K562 (cell line): ENCODE measurements at regions not wholly inside any gene's neighbourhood (a gene's known extent, or its start where the extent isn't known, plus 50 kb on each side); places are given as distances from the start of the nearest gene placed in this dataset.
A peak's percentile ranks its signal among the peaks of the same experiment; 100 is the strongest.

Experiments used
- ATAC-seq: fragments of 200-7000 bp; cut with Tn5 transposase; 3 replicates; pipeline ENCODE4 v1.9.1; 2020; ENCODE audit warnings: moderate library complexity
- BruUV-seq: library from RNA; stranded (reverse); fragments of 400-500 nt; replicated peaks from 2 replicates; lab custom pipeline; 2021; lab: Mats Ljungman, UMichigan
- CTCF ChIA-PET: fragments of 300-600 bp; formaldehyde crosslinking; extraction: SDS; loops from one replicate; lab custom pipeline; 2021; ENCODE audit warnings: low intra/inter-chr PET ratio; lab: Yijun Ruan, JAX
- POLR2A ChIA-PET: fragments of 300-600, 350-650 bp; sonication (Branson Sonifier 250); formaldehyde crosslinking; extraction: SDS; loops from one replicate; lab custom pipeline; 2021; ENCODE audit warnings: antibody characterized with exemption, inconsistent platforms; lab: Yijun Ruan, JAX
- DNase-seq, 4 experiments: peaks; one replicate each; pipeline versions ENCODE4 v3.0.0 to v3.0.0-alpha.2; 2011 to 2018; ENCODE audit warnings: low spot score in 3 of 4, mixed read lengths in 3 of 4; ENCODE audit errors: extremely low read depth in 1 of 4
- FAIRE-seq: peaks from 2 replicates; lab custom pipeline; 2011; peaks lifted over from hg19 to GRCh38; lab: Jason Lieb, UNC
- H2AFZ ChIP-seq: 2 replicates; pipeline ENCODE4 v1.6.0; 2011; ENCODE audit warnings: low read depth, low read length, control low read depth, inconsistent platforms
- H3K27ac ChIP-seq: fragments of 200-600 bp; 3 replicates; pipeline ENCODE4 v1.8.0; 2011; ENCODE audit warnings: low read depth, mild to moderate bottlenecking, control low read depth, inconsistent platforms, low read length, moderate library complexity, mixed read lengths; ENCODE audit errors: extremely low read depth
- H3K27me3 ChIP-seq, 2 experiments: fragments of 300-600 bp in 1 of 2; 2 replicates in 1 of 2; 3 replicates in 1 of 2; pipeline versions ENCODE4 v1.6.0 to v1.8.0; 2011; ENCODE audit warnings: inconsistent platforms in 2 of 2, low read length in 2 of 2, mild to moderate bottlenecking in 1 of 2, mixed read lengths in 1 of 2, moderate library complexity in 1 of 2; ENCODE audit not compliant: control insufficient read depth in 2 of 2, insufficient read depth in 2 of 2
- H3K36me3 ChIP-seq: fragments of 300-600 bp; 3 replicates; pipeline ENCODE4 v1.8.0; 2011; ENCODE audit warnings: mild to moderate bottlenecking, low read length, inconsistent platforms; ENCODE audit not compliant: control insufficient read depth, insufficient read depth
- H3K4me1 ChIP-seq, 2 experiments: fragments of 200-600 bp in 1 of 2; replicated peaks in 1 of 2; 2 replicates in 1 of 2; 3 replicates in 1 of 2; pipeline versions ENCODE4 v1.5.1 to v1.8.0; 2011; ENCODE audit warnings: inconsistent platforms in 2 of 2, low read length in 2 of 2, mild to moderate bottlenecking in 1 of 2, mixed read lengths in 1 of 2, moderate library complexity in 1 of 2; ENCODE audit not compliant: control insufficient read depth in 2 of 2, insufficient read depth in 2 of 2
- H3K4me2 ChIP-seq: 2 replicates; pipeline ENCODE4 v1.6.1; 2011; ENCODE audit warnings: low read length, control low read depth, inconsistent platforms, mixed read lengths; ENCODE audit not compliant: insufficient read depth
- H3K4me3 ChIP-seq: fragments of 200-600 bp; sonication (generic), shearing (Covaris generic); 2 replicates; pipeline ENCODE4 v1.5.1; 2016; ENCODE audit warnings: control low read depth, inconsistent platforms
- H3K79me2 ChIP-seq: fragments of 200-600 bp; 3 replicates; pipeline ENCODE4 v1.8.0; 2011; ENCODE audit warnings: low read length, inconsistent platforms; ENCODE audit not compliant: control insufficient read depth, insufficient read depth
- H3K9ac ChIP-seq, 2 experiments: 2 replicates each; pipeline versions ENCODE4 v1.6.0 to v1.6.1; 2011; ENCODE audit warnings: low read depth in 2 of 2, low read length in 2 of 2, control low read depth in 1 of 2, inconsistent platforms in 1 of 2, mild to moderate bottlenecking in 1 of 2, mixed read lengths in 1 of 2; ENCODE audit not compliant: insufficient read depth in 1 of 2
- H3K9me1 ChIP-seq: one replicate; pipeline ENCODE4 v1.6.0; 2011; ENCODE audit warnings: inconsistent platforms, mild to moderate bottlenecking, low read length, moderate library complexity; ENCODE audit not compliant: control insufficient read depth, insufficient read depth
- H3K9me3 ChIP-seq: replicated peaks from 2 replicates; pipeline ENCODE4 v1.5.1; 2011; ENCODE audit warnings: low read depth, low read length, inconsistent platforms; ENCODE audit not compliant: control insufficient read depth, insufficient read depth
- H4K20me1 ChIP-seq: replicated peaks from 2 replicates; pipeline ENCODE4 v1.6.1; 2011; ENCODE audit warnings: low read length, inconsistent platforms, mixed read lengths; ENCODE audit not compliant: control insufficient read depth, insufficient read depth
- ELF1 ChIP-seq: fragments of 200-800 bp; sonication (Bioruptor generic); IDR thresholded peaks from 2 replicates; pipeline ENCODE4 v1.6.1; 2016; ENCODE audit warnings: missing genetic modification characterization, missing compliant biosample characterization
- PML ChIP-seq: IDR thresholded peaks from 2 replicates; pipeline ENCODE4 v1.6.1; 2012; ENCODE audit warnings: low read length, inconsistent platforms
- RAD21 ChIP-seq, 2 experiments: fragments of 250-450 bp in 1 of 2; fragments of 450-650 bp in 1 of 2; sonication (Bioruptor Pico) in 1 of 2; formaldehyde crosslinking in 1 of 2; IDR thresholded peaks in 1 of 2; conservative IDR thresholded peaks in 1 of 2; 2 replicates each; pipeline versions ENCODE4 v1.4.0 to v1.8.0; 2020 to 2022; ENCODE audit warnings: mild to moderate bottlenecking in 2 of 2, moderate library complexity in 1 of 2
- U2AF2 ChIP-seq: fragments of 200-400 bp; formaldehyde crosslinking; optimal IDR thresholded peaks from 2 replicates; pipeline ENCODE3; 2017; ENCODE audit warnings: low read depth, mild to moderate bottlenecking, low read length
- XRCC4 ChIP-seq: IDR thresholded peaks from one replicate; pipeline ENCODE4 v1.6.1; 2011; ENCODE audit not compliant: insufficient read depth, insufficient read length; ENCODE audit errors: extremely low read depth
- ZKSCAN8 ChIP-seq: fragments of 200-800 bp; sonication (Bioruptor generic); IDR thresholded peaks from 2 replicates; pipeline ENCODE4 v1.6.1; 2016; ENCODE audit warnings: missing genetic modification characterization, missing compliant biosample characterization
- ZNF12 ChIP-seq: sonication (generic); formaldehyde crosslinking; IDR thresholded peaks from 2 replicates; pipeline ENCODE4 v1.4.0; 2020; ENCODE audit warnings: mild to moderate bottlenecking, missing genetic modification reagents
- ZNF384 ChIP-seq: IDR thresholded peaks from 2 replicates; pipeline ENCODE4 v1.6.1; 2012; ENCODE audit warnings: low read depth, low read length, improper control_type of control experiment
- ZNF584 ChIP-seq: fragments of 200-800 bp; sonication (Bioruptor generic); IDR thresholded peaks from 2 replicates; pipeline ENCODE4 v1.6.1; 2016; ENCODE audit warnings: low read depth, mild to moderate bottlenecking, missing genetic modification characterization, missing compliant biosample characterization
- WGBS: fragments of 100-300 bp; shearing (Covaris generic); methylation state at CpG from one replicate; pipeline ENCODE4 v1.1.6; 2016; ENCODE audit warnings: low coverage, mixed read lengths; ENCODE audit not compliant: insufficient coverage; ENCODE audit errors: missing lambda C conversion rate; 5-methylcytosine and 5-hydroxymethylcytosine counted together
- in situ Hi-C: fragments of 300-500 bp; cut with MboI; formaldehyde crosslinking; loops from 4 replicates; pipeline ENCODE4 v1.15.0; 2018; ENCODE audit warnings: inconsistent platforms, mixed read lengths
- intact Hi-C: fragments of 100-400 bp; cut with micrococcal nuclease; formaldehyde crosslinking; loops from 2 replicates; pipeline ENCODE4 v1.14.2; 2022
- TF ChIP-seq, protein P1 (sequence below): fragments of 250-450 bp; sonication (Bioruptor Pico); IDR thresholded peaks from 2 replicates; pipeline ENCODE4 v1.4.0; 2020; ENCODE audit warnings: mild to moderate bottlenecking

DNA sequence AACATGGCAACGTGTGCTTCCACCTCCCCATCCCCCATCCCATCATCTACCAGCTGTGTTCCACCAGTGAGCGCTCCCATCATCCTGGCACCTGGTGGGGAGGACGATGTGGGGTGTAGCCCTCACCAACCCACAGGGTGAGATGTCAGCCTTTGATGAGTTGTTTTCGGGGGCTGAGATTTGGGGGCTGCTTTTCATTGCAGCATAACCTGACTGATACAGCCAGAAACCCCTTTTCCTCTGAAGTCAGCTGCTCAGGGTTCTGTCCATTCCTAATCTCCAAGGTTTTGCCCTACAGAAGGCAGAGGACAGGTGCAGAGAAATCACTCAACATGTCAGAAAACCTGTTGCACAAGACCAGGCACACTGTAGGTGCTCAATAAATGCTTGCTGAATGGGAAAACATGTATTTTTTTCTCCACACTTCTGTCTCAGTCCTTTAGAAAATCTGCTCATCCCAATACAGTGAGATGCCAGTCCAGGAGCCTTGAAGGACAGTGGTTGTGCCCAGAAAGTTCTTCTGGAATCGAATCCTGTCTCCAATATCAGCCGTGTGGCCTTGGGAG, 239.8 kb downstream of the RBM19 start:
- no peak overlapping the region for H2AFZ ChIP-seq
- POLR2A ChIA-PET: no interaction called here
- H3K4me3 ChIP-seq: no peak overlapping the region
- CTCF ChIA-PET: no interaction called here
- 5% methylated on average over 6 of the region's 6 CpGs for WGBS
- 0 out of 2 replicates have a peak, but pooled peaks cover 5% of the 10 kb centered on the region for H4K20me1 ChIP-seq
- H3K9me1 ChIP-seq: no peaks in the 10 kb centered on the region
- no peaks in the 10 kb centered on the region; the same call in 1 of the 2 replicates for H3K9me3 ChIP-seq
- no peak overlapping the region for H3K4me2 ChIP-seq
- no peaks in the 10 kb centered on the region for H3K79me2 ChIP-seq
- no TSS peak for BruUV-seq
- no peak for FAIRE-seq
- intact Hi-C loops: no loop called here
- peaks cover 0 to 10% of the 10 kb centered on the region in 2 experiments; a peak in 3 of 5 replicates for H3K4me1 ChIP-seq
- no peak overlapping the region for H3K9ac ChIP-seq
- TF ChIP-seq XRCC4 (no peak), ZNF384 (no peak), RAD21 (CRISPR knock-in tag; conservative IDR thresholded peaks at IDR 0.05 in 1 of 2, IDR thresholded peaks at IDR 0.05 in 1 of 2) (no peak), U2AF2 (no peak), ZNF12 (CRISPR knock-in tag) (peak; percentile 100), ELF1 (tag) (no peak), ZKSCAN8 (CRISPR knock-in tag) (peak; percentile 76), ZNF584 (CRISPR knock-in tag) (no peak), PML (no peak)
- TF ChIP-seq, protein P1, sequence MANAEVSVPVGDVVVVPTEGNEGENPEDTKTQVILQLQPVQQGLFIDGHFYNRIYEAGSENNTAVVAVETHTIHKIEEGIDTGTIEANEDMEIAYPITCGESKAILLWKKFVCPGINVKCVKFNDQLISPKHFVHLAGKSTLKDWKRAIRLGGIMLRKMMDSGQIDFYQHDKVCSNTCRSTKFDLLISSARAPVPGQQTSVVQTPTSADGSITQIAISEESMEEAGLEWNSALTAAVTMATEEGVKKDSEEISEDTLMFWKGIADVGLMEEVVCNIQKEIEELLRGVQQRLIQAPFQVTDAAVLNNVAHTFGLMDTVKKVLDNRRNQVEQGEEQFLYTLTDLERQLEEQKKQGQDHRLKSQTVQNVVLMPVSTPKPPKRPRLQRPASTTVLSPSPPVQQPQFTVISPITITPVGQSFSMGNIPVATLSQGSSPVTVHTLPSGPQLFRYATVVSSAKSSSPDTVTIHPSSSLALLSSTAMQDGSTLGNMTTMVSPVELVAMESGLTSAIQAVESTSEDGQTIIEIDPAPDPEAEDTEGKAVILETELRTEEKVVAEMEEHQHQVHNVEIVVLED (CRISPR knock-in tag): no peak
- TF ChIP-seq, all 486 proteins: peak for 2
- no peaks in the 10 kb centered on the region for H3K36me3 ChIP-seq
- in situ Hi-C loops: no loop called here
- H3K27me3 ChIP-seq: peaks cover 13 to 50% of the 10 kb centered on the region in 2 experiments; a peak in 4 of 5 replicates
- no peak overlapping the region for H3K27ac ChIP-seq
- ATAC-seq (no peak), DNase-seq (no peak)
